Fibroblast of skin of back (primary cell): ENCODE measurements at regions not wholly inside any gene's neighbourhood (a gene's known extent, or its start where the extent isn't known, plus 50 kb on each side); places are given as distances from the start of the nearest gene placed in this dataset.

ENCODE experiments used
- DNase-seq: peaks from one replicate; pipeline ENCODE4 v3.0.0-alpha.2; 2013

DNA sequence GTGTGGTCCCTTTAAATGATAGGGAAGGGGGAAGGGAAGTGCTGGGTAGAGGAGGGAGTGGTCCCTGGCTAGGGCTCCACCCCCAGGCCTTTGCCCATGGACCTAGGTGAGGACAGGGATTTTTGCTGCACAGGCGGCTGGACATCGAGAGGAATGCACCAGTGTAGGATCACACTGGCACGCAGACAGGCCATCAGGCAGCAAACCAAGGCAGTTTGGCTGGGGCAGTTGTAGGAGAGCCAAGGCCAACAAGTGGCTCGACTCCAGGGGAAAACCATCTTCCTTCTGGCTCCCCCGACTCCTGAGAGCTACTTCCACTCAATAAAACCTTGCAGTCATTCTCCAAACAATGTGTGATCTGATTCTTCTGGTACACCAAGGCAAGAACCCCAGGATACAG lies 402.0 kb upstream of the LRRTM1 start:
- no peak for DNase-seq

DNA sequence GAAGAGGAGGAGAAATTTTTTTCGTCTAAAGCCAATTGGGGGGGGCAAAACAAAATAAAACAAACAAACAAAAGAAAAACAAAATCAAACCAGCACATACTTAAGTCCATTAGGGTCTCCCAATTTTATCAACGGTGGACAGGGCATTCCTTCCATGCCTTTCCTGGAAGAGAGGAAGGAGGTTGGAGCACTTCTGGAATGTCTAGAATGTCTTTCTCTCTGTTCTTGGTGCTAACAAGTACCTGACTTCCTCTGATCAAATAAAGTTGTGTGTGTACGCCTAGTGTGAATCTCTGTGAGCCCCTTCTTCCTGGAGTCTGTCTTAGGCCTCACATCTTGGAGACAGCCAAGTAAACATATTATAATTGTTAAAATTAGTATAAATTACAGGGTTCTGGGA lies 399.0 kb upstream of the LRRTM1 start:
- no peak for DNase-seq

DNA sequence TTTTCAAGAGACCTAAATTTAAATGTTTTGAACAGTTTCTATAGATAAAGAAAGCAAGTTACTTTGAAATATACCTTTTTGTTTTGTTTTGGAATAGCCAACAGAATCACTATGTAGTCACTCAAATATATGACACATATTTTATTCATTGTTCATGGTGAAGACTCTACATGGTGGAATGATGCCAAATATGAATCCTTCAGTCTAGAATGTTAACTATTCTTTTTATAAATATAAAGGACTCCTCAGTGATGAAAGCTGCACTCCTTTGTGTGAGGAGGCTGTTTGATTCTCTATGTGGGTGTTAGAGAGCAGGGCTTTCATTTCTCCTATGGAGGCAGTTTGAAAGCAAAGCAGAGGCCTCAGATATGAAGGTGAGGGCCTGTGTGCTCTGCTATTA lies 396.4 kb upstream of the LRRTM1 start:
- peak; percentile 81 for DNase-seq
